ENCODE measurements at regions not wholly inside any gene's neighbourhood (a gene's known extent, or its start where the extent isn't known, plus 50 kb on each side); places are given as distances from the start of the nearest gene placed in this dataset.
"Not testable (repeated sequence)": the region's sequence is repeated elsewhere in the genome, so short reads cannot be mapped to it uniquely, and the experiment has no call there.

DNA sequence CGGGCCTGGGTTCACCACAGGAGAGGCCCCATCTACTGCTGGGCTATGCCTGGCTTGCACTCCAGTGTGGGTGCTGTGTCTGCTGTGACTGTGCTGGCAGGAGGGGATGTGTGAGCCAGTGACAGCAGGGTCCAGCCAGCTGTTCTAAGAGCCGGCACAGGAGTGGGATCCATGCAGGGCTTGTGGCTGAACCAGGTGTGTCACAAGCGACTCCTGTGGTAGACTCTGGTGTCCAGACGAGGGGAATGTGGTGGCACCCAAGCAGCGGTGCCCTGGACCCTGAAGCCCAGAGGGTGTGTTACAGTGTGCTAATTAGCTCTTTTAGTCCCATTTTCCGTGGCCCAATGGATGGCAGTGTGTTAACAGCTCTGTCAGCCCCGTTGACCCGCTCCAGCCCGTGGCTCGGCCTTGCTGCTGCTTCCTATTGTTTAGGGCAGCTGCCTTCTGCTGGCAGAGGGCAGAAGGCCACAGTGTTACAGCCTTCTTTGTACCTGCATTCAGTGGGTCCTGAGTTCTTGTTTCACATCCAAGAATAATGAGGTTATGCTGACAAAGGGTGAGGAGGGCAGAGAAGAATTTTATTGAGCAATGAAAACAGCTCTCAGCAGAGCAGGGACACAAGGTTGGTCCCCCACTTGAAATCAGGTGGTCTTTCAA, 78.5 kb upstream of the RNU6-1 start:
- no peak for DNase-seq (ENCODE audit: low read depth in 3 of 3)

DNA sequence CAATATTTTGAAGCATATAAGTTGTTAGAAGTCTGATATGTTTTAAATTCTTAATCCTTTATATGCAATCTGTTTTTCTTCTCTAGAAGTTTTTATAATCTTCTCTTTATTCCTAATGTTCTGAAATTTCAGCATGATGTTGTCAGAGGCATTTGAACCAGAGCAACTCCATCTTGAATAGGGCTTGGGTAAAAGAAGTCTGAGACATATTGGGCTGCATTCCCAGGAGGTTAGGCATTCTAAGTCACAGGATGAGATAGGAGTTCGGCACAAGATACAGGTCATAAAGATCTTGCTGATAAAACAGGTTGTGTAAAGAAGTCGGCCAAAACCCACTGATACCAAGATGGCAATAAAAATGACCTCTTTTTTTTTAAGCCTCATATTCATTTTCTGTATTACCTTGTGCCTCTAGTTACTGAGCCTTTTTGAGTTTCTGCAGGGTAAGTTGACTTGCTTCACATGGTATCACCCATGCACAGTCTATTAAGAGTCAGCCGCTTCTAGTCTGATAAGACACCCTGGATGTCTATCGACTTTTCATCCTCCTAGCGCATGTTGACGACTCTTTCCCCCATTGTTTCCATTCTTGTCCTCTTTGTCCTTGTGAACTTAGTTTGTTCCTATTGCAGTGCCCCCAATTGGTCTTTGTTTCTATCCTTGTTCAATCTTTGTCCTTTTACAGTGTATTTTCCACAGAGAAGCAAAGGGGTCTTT, 80.8 kb upstream of the RNU6-1 start:
- DNase-seq (ENCODE audit: low read depth in 3 of 3): no peak

DNA sequence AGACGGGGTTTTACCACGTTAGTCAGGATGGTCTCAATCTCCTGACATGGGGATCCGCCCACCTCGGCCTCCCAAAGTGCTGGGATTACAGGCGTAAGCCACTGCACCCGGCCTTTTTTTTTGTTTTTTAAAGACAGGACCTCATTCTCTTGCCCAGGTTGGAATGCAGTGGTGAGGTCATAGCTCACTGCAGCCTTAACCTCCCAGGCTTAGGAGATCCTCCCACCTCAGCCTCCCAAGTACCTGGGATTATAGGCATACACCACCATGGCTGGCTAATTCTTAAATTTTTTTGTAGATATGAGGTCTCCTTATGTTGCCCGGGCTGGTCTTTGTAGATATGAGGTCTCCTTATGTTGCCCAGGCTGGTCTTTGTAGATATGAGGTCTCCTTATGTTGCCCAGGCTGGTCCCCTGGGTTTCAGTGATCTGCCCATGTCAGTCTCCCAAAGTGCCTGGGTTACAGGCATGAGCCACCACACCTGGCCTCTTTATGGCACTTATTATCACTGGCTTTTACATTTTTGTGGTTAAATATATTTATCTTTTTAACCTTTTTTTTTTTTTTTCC, 82.3 kb upstream of the RNU6-1 start:
- DNase-seq (ENCODE audit: low read depth in 3 of 3): no peak

DNA sequence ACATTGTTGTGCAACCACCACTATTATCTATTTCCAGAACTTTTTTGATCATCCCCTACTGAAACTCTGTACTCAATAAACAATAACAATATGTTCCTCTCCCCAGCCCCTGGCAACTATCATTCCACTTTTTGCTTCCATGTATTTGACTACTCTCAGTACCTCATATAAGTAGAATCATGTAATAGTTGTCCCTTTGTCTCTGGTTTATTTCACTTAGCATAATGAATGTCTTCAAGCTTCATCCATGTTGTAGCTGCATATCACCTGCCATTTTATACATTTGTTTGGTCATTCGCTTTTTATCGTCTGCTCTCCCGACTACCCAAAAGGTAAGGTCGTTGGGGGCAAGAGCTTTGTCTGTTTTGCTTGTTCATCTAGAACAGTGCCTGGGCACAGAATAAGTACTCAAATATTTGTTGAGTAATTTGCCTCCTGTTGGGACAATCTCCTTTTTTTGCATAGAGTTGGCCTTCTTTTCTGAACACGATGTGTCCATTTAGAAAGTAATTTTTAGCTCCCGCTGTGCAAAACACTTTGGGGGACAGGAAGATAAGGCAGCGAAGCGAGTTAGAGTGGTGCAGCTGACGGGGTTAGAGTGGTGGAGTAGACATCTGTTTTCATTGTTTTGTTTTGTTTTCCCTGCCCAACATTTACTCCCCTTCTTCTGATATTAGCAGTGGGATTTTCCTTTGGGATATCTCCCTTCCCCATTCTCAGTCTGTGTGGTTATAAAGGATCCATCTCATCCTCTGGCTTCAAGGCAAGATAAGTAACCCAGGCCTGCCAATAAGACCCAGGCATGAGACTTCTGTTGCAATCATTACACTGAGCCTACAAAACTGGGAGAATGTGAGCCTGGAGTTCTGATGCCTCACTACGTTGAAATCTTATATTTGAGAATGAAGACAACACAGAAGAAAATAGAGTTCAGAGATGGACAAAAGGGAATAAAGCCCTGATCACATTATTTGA, 83.4 kb upstream of the RNU6-1 start:
- DNase-seq (ENCODE audit: low read depth in 3 of 3): no peak

DNA sequence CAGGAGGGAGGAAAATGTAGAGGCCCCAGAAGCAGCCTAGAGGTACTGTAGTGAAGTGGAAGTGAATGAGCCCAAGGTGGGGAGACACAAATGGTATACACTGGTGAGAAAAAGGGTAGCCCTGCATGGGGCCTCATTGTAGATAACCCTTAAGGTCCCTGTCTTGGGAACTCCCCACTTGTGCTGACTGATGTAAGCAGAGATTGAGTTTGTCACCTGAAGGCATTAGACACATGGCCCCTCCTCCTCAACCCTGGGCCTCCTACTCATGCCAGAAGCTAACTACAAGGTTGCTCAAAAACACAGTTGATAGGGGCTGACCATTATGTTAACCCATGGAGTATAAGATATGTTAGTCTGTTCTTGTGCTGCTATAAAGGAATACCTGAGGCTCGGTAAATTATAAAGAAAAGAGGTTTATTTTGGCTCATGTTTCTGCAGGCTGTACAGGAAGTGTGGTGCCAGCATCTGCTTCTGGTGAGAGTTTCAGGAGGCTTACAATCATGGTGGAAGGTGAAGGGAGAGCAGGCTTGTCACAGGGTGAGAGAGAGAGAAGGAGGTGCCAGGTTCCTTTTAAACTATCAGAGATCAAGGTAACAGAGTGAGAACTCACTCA, 84.6 kb upstream of the RNU6-1 start:
- DNase-seq (ENCODE audit: low read depth in 3 of 3): no peak

DNA sequence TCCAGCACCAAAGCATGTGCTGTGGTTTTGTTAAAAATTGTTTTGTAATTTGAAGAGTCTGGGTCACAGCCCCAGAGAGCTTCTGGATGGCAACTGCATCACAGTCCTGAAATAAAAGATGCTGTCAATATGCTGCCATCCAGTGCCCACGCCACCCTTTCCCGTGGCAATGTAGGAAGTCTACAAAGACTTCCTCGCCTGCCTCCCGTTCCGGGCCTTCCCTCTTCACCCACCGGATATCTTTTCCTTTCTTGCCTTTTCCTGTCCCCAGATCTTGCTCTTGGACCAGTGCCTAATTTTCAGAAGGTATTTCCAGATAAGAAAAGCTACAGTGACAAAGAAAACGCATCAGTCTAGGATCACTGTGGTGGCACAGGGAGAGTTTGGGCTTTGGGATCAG, 85.3 kb upstream of the RNU6-1 start:
- DNase-seq (ENCODE audit: low read depth in 3 of 3): no peak

DNA sequence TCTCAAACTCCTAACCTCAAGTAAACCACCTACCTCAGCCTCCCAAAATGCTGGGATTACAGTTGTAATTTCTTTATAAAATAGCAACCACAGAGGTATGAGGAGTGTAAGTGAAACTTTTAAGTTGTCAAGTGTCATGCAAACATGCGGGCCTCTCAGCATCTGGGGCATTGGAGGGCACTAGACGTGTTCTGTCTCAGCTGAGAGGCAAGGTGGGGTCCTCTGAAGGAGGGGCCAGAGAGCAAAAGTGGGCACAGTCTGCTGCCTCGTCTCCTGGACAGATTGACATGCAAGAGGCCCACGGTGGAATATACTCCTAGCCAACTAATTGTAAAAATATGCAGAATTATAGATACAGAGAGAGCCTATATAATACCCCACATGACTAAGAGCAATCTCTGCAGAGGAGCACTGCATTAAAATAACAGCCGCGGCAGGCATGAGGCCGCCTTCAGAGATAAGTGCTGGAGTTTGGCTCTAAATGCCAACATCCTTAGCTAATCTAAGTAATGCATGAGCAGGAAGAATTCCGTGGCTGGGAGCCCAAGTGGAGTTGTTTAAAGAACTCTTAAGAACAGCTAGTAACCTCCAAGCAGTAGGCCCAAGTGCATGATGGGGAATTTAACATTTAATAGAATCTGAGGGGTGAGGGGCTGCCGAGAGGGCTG, 87.8 kb upstream of the RNU6-1 start:
- no peak for DNase-seq (ENCODE audit: low read depth in 3 of 3)

DNA sequence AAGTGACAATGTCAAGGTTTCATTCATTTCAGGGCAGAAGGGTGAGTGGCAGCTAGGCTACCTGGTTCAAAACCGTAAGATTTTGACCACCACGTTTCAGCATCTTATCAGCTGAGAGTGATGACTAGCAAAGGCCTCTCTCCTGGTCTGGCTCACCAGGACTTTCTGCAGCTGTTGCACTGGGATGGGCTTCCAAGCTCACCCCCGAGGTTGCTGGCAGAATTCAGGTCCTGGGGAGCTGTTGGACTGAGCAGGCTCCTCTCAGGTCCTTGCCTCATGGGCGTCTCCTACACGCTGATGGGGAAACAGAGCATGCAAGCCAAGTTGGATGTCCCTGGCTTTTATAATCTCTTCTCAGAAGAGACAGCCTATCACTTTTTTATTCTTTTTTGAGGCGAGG, 88.8 kb upstream of the RNU6-1 start:
- no peak for DNase-seq (ENCODE audit: low read depth in 3 of 3)

DNA sequence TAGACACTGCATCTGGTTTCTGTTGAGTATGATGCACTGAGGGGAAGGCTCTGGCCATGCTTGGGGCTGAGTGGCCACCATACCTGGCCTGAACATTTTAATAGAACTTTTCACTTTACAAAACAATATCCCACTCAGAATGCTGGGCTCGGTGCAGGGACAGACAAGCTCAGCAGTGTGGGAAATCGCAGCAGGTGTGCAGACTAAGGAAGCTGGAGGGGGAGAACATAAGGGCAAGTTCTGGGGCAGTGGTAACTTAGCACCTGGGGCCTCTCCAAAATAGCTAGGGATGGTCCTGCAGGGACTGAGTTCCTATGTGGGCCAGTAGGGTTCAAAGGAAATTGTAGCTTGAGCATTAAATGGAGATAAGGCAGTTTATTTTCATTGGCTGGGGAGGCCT, 90.9 kb upstream of the RNU6-1 start:
- no peak for DNase-seq (ENCODE audit: low read depth in 3 of 3)

DNA sequence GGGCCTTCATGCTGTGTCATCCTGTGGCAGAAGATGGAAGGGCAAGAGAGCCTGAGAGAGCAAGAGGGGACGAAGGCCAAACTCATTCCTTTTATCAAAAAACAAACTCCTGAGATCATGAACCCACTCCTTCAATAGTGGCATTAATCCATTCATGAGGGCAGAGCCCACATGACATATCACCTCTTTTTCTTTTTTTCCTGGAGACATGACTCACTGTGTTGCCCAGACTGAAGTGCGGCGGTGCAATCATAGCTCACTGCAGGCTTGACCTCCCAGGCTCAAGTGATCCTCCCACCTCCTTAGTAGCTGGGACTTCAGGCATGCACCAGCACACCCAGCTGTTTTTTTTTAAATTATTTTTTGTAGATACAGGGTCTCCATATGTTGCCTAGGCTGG, 92.0 kb upstream of the RNU6-1 start:
- no peak for DNase-seq (ENCODE audit: low read depth in 3 of 3)

GRCh38 chr15:67934126-67934525, 94.3 kb upstream of the RNU6-1 start:
- DNase-seq (ENCODE audit: low read depth in 3 of 3): not testable (repeated sequence)

DNA sequence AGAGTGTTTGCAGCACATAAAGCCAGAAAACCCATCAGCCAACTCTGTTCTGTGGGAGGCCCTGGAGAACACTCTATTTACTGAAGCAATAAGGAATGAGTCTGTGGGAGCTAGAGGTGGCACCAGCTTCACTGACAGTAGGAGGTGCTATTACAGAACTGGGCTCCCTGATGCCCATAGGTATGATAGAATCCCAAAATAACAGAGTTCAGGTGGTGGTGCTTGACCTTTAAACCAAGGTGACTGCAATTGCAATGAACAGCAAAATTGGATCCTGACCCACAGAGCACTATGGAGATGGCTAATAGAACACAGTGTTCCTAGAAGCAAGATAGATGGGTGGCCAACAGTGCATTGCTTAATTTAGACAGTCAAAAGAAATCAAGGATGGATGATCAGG, 95.4 kb upstream of the RNU6-1 start:
- DNase-seq (ENCODE audit: low read depth in 3 of 3): no peak

DNA sequence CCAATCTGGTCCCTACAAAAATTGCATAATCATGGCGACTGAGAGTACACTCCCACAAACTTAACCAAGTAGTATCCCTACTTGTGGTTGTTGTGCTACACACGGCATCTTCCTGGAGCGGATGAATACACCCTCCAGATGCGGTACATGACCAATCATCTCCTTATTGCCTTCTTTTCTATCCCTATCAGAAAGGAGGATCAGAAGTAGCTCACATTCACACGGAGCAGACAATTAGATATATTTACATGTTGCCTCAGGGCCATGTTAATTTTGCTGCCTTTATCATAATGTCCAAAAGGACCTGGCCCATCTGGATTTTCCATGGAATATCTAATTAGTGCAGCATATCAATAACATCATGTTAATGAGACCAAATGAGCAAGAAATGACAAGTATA, 96.4 kb upstream of the RNU6-1 start:
- DNase-seq (ENCODE audit: low read depth in 3 of 3): no peak

- no peak for DNase-seq (ENCODE audit: low read depth in 3 of 3)
Measured at GRCh38 chr15:67937153-67937761, 97.4 kb upstream of the RNU6-1 start.

- not testable (repeated sequence) for DNase-seq (ENCODE audit: low read depth in 3 of 3)
Measured at GRCh38 chr15:67939179-67939578, 99.3 kb upstream of the RNU6-1 start.

DNA sequence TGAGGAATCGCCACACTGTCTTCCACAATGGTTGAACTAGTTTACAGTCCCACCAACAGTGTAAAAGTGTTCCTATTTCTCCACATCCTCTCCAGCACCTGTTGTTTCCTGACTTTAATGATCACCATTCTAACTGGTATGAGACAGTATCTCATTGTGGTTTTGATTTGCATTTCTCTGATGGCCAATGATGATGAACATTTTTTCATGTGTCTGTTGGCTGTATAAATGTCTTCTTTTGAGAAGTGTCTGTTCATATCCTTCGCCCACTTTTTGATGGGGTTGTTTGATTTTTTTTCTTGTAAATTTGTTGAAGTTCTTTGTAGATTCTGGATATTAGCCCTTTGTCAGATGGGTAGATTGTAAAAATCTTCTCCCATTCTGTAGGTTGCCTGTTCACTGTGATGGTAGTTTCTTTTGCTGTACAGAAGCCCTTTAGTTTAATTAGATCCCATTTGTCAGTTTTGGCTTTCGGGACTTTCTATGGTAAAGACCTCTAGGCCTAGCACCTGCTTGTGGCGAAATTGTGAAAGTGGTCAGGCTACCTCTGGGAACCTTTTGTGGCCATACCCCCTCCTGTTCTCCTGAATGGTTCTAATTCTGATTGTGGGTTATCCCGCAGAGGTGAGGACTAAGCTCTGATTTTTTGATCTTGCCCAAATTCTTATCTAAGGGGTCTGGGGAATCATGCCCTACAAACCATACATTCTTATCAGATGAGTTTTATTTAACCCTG, 99.9 kb upstream of the RNU6-1 start:
- DNase-seq (ENCODE audit: low read depth in 3 of 3): not testable (repeated sequence)

DNA sequence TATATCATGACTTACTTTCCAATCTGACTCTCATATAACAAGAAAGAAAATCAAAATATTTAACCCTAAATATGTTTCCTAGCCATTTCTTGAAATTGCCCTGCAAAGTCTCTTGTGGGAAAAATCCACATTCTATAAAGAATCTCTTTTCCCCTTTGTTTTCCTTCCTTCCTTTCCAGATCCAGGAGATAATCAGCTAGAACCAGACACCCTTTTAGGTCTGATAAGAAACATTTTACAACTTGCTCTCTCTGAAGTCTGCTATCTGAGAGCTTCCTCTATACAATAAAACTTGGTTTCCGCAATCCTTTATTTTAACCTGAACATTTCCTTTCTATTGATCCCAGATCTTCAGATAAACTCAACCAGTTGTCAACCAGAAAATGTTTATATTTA, 100.5 kb upstream of the RNU6-1 start:
- no peak for DNase-seq (ENCODE audit: low read depth in 3 of 3)

DNA sequence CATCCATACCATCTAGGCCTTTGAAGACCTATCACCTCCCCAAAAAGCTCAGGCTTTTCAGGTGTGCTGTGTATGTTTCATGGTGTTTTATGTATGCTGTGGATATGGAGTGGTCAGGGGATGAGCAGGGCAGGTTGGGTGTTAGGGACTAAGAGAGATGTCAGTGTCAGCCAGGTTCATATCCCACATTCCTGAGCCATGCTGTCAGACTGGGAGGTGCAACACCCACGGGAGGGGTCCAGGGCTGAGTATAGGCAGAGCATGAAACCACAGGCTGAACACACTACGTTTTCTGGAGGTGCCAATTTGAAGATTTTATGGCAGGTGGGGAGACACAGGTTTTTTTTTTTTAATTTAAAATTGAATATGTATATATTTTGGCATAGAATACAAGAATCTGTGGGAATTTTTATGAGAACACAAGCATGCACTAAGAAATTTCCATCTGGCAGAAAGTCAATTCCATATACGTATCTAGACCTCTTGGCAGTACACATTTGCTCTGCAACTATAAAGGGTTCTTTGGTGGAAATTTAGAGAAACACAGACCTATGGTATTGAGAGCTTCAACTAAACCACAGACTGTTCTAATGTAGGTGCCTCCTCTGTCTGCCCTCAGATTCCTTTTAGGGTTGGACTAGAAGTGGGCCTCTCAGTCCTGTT, 101.9 kb upstream of the RNU6-1 start:
- no peak for DNase-seq (ENCODE audit: low read depth in 3 of 3)

GRCh38 chr15:67943475-67943874, 103.6 kb upstream of the RNU6-1 start:
- DNase-seq (ENCODE audit: low read depth in 3 of 3): no peak
